ENCODE measurements at regions not wholly inside any gene's neighbourhood (a gene's known extent, or its start where the extent isn't known, plus 50 kb on each side); places are given as distances from the start of the nearest gene placed in this dataset.

DNA sequence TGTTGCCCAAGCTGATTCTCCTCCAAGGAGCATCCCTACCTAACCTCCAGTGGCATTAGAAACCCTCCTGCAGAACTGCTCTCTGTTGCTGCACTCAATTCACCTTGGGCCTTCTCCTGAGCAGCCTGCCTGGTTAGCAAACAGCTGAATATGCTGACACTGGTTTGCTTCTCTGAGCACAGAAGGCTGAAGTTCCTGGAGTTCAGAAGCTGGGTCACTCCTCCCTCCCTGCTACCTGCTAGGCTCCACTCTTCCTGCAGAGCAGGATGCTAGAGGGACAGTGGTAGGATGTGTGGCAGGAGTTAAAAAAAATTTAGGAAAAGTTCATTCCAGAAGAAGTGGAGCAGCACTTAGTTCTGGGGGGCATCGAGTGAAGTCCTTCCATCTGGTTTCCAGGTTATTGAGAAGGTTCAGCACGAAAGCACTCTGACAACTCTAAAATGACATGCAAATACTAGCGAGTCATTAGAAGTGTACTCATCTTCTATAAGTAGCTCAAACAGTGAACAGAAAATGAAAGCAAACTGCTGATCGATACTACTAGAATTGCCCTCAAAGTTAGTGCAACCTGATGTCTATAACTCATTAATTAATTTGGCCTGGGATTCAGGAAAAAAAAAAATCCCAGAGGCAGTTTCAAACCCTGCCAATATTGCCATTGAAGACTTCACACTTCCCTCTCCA, 293.7 kb downstream of the POU4F1 start:
- Histone ChIP-seq H3K36me3 (ENCODE audit: low read depth) (no peaks in the 10 kb centered on the region), H3K9me3 (no peaks in the 10 kb centered on the region), H3K4me1 (ENCODE audit: low read depth) (no peaks in the 10 kb centered on the region), H3K4me3 (no peak overlapping the region)
- TF ChIP-seq, protein P1, sequence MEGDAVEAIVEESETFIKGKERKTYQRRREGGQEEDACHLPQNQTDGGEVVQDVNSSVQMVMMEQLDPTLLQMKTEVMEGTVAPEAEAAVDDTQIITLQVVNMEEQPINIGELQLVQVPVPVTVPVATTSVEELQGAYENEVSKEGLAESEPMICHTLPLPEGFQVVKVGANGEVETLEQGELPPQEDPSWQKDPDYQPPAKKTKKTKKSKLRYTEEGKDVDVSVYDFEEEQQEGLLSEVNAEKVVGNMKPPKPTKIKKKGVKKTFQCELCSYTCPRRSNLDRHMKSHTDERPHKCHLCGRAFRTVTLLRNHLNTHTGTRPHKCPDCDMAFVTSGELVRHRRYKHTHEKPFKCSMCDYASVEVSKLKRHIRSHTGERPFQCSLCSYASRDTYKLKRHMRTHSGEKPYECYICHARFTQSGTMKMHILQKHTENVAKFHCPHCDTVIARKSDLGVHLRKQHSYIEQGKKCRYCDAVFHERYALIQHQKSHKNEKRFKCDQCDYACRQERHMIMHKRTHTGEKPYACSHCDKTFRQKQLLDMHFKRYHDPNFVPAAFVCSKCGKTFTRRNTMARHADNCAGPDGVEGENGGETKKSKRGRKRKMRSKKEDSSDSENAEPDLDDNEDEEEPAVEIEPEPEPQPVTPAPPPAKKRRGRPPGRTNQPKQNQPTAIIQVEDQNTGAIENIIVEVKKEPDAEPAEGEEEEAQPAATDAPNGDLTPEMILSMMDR (IDR thresholded peaks at IDR 0.05) = no peak
- ATAC-seq (no peak), DNase-seq (no peak)
- intact Hi-C loops (cut with DNase I, micrococcal nuclease) = no loop called here

DNA sequence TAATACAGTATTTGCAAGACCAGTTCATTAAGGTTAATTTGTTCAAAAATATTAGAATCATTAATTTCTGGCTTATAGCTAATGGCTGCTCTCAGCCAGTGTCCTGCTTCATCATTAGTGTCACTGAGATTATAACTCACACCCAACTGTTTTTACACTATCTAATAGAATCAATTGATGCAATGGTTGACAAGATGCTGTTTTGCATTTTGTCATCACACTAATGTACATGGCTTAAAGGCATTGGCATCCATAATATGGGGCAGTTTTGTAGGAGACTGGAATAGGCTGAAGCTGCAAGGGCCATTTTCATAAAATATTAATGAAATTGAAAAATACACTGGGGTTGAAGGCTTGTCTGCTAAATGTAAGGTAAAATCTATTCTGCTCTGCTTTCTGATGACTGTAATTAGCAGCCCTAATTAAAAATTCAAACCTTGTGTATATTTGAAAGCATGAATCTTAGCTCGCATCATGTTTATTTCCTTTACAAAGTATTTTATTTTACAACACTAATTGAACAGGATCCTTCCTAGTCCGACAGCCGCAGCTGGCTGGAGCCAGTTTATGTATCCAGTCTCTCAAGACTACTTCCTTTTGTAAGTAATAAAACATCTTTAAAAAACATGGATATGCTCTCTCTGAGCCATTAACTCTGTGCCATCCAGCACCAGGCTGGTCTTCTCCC, 296.7 kb downstream of the POU4F1 start:
- ATAC-seq = no peak
- Histone ChIP-seq H3K36me3 (ENCODE audit: low read depth) (no peaks in the 10 kb centered on the region), H3K9me3 (no peaks in the 10 kb centered on the region), H3K4me1 (ENCODE audit: low read depth) (no peaks in the 10 kb centered on the region), H3K4me3 (no peak overlapping the region)
- TF ChIP-seq, protein P1 (IDR thresholded peaks at IDR 0.05) = no peak
- no peak for DNase-seq
- intact Hi-C loops (cut with DNase I, micrococcal nuclease) = no loop called here

- DNase-seq (no peak), ATAC-seq (no peak)
- intact Hi-C loops (cut with DNase I, micrococcal nuclease) = no loop called here
- H3K9me3 ChIP-seq = no peaks in the 10 kb centered on the region
- H3K4me1 ChIP-seq (ENCODE audit: low read depth) = no peaks in the 10 kb centered on the region
- no peak overlapping the region for H3K4me3 ChIP-seq
- TF ChIP-seq, protein P1 (IDR thresholded peaks at IDR 0.05) = no peak
- no peaks in the 10 kb centered on the region for H3K36me3 ChIP-seq (ENCODE audit: low read depth)
Measured at GRCh38 chr13:78305171-78305570, 298.2 kb downstream of the POU4F1 start.

- no peaks in the 10 kb centered on the region for H3K9me3 ChIP-seq
- ATAC-seq (no peak), DNase-seq (no peak)
- TF ChIP-seq, protein P1 (IDR thresholded peaks at IDR 0.05) = no peak
- no peak overlapping the region for H3K4me3 ChIP-seq
- intact Hi-C loops (cut with DNase I, micrococcal nuclease) = no loop called here
- H3K36me3 ChIP-seq (ENCODE audit: low read depth) = no peaks in the 10 kb centered on the region
- no peaks in the 10 kb centered on the region for H3K4me1 ChIP-seq (ENCODE audit: low read depth)
Measured at GRCh38 chr13:78299832-78300623, 303.3 kb downstream of the POU4F1 start.

DNA sequence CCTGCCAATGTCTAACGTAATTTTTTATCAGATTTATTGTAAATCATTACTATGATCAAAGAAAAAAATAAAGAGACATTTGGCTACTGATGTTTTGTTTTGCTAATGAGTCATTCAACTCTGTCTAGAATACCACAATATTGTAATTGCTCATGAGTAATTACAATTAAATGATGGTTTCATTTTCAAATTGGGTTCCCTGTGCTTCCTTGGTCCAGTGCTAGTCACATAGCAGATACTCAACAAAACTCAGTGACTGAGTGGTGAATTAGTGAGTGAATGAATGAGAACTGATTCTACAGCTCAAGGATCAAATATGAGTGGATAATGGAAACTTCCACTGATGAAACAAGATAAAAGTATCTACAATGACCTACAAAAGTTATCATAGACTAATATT, 304.7 kb downstream of the POU4F1 start:
- no peaks in the 10 kb centered on the region for H3K4me1 ChIP-seq (ENCODE audit: low read depth)
- no peaks in the 10 kb centered on the region for H3K9me3 ChIP-seq
- intact Hi-C loops (cut with DNase I, micrococcal nuclease) = no loop called here
- no peak overlapping the region for H3K4me3 ChIP-seq
- TF ChIP-seq, protein P1 (IDR thresholded peaks at IDR 0.05) = no peak
- no peaks in the 10 kb centered on the region for H3K36me3 ChIP-seq (ENCODE audit: low read depth)
- DNase-seq (no peak), ATAC-seq (no peak)

All from mucosa of descending colon (tissue), 3 donors.